CD14-positive monocyte (primary cell): ENCODE measurements at regions not wholly inside any gene's neighbourhood (a gene's known extent, or its start where the extent isn't known, plus 50 kb on each side); places are given as distances from the start of the nearest gene placed in this dataset.

ENCODE experiments used
- DNase-seq, 3 donors: peaks; one replicate each; pipeline ENCODE4 v3.0.0-alpha.2; 2011 to 2022
- H2AFZ ChIP-seq: 2 replicates; pipeline ENCODE4 v1.6.0; 2012; ENCODE audit warnings: mild to moderate bottlenecking, low read depth, low read length, inconsistent platforms; ENCODE audit not compliant: insufficient read depth, poor library complexity, severe bottlenecking
- H3K27ac ChIP-seq, 2 donors: 1 replicate in 1 of 2; 2 replicates in 1 of 2; pipeline ENCODE4 v1.5.1; 2012 to 2013; ENCODE audit warnings: low read length in 2 of 2, control low read depth in 1 of 2, inconsistent platforms in 1 of 2, low read depth in 1 of 2, mild to moderate bottlenecking in 1 of 2
- H3K27me3 ChIP-seq, 2 donors: one replicate each; pipeline versions ENCODE4 v1.6.0 to v1.6.1; 2011 to 2013; ENCODE audit warnings: low read length in 2 of 2; ENCODE audit not compliant: control insufficient read depth in 2 of 2, insufficient read depth in 2 of 2
- H3K36me3 ChIP-seq, 2 donors: replicated peaks in 1 of 2; 1 replicate in 1 of 2; 2 replicates in 1 of 2; pipeline versions ENCODE4 v1.5.1 to v1.6.1; 2012 to 2013; ENCODE audit warnings: low read length in 2 of 2, control low read depth in 1 of 2, inconsistent platforms in 1 of 2, mild to moderate bottlenecking in 1 of 2; ENCODE audit not compliant: insufficient read depth in 2 of 2, control insufficient read depth in 1 of 2
- H3K4me1 ChIP-seq, 2 donors: 1 replicate in 1 of 2; 2 replicates in 1 of 2; pipeline versions ENCODE4 v1.5.1 to v1.6.1; 2012 to 2013; ENCODE audit warnings: low read length in 2 of 2, control low read depth in 1 of 2, inconsistent platforms in 1 of 2, mild to moderate bottlenecking in 1 of 2, moderate library complexity in 1 of 2; ENCODE audit not compliant: insufficient read depth in 2 of 2, control insufficient read depth in 1 of 2
- H3K4me2 ChIP-seq: replicated peaks from 2 replicates; pipeline ENCODE3; 2012; ENCODE audit warnings: low read length, moderate library complexity, mild to moderate bottlenecking; ENCODE audit not compliant: poor library complexity, severe bottlenecking; ENCODE audit errors: extremely low read depth
- H3K4me3 ChIP-seq, 3 experiments: fragments of 200-600 bp in 1 of 3; sonication (generic) in 1 of 3; replicated peaks in 1 of 3; 1 replicate in 2 of 3; 2 replicates in 1 of 3; pipeline ENCODE4 v1.5.1; 2011 to 2013; ENCODE audit warnings: low read length in 3 of 3, mild to moderate bottlenecking in 3 of 3, control low read depth in 2 of 3, low read depth in 2 of 3, inconsistent platforms in 1 of 3, moderate library complexity in 1 of 3
- H3K79me2 ChIP-seq: 2 replicates; pipeline ENCODE4 v1.6.0; 2012; ENCODE audit warnings: mild to moderate bottlenecking, control low read depth, inconsistent platforms, low read length, moderate library complexity; ENCODE audit not compliant: insufficient read depth
- H3K9ac ChIP-seq: 2 replicates; pipeline ENCODE4 v1.6.0; 2017; ENCODE audit warnings: low read length, mild to moderate bottlenecking; ENCODE audit not compliant: insufficient read depth, poor library complexity, severe bottlenecking
- H3K9me3 ChIP-seq, 2 donors: replicated peaks in 1 of 2; 1 replicate in 1 of 2; 2 replicates in 1 of 2; pipeline versions ENCODE4 v1.5.1 to v1.6.1; 2012 to 2013; ENCODE audit warnings: low read length in 2 of 2, control low read depth in 1 of 2; ENCODE audit not compliant: control insufficient read depth in 1 of 2, insufficient read depth in 1 of 2
- H4K20me1 ChIP-seq: 2 replicates; pipeline ENCODE4 v1.6.0; 2012; ENCODE audit warnings: mild to moderate bottlenecking, low read length, control low read depth, moderate library complexity; ENCODE audit not compliant: insufficient read depth
- H3K27ac Mint-ChIP-seq, 7 donors: one replicate each; pipeline ENCODE4 v1.8.0; 2020; ENCODE audit warnings: mild to moderate bottlenecking in 7 of 7, mixed read lengths in 7 of 7, moderate library complexity in 6 of 7, inconsistent platforms in 2 of 7
- H3K27me3 Mint-ChIP-seq, 3 donors: one replicate each; pipeline ENCODE4 v1.8.0; 2021 to 2022; ENCODE audit warnings: low read depth in 3 of 3, mild to moderate bottlenecking in 3 of 3, mixed read lengths in 3 of 3, moderate library complexity in 3 of 3, inconsistent platforms in 1 of 3
- H3K36me3 Mint-ChIP-seq, 2 donors: one replicate each; pipeline ENCODE4 v1.8.0; 2020; ENCODE audit warnings: mixed read lengths in 2 of 2, inconsistent platforms in 1 of 2, mild to moderate bottlenecking in 1 of 2
- H3K4me1 Mint-ChIP-seq: one replicate; pipeline ENCODE4 v1.8.0; 2020; ENCODE audit warnings: mild to moderate bottlenecking, mixed read lengths
- H3K4me3 Mint-ChIP-seq, 2 donors: one replicate each; pipeline ENCODE4 v1.8.0; 2020; ENCODE audit warnings: mild to moderate bottlenecking in 2 of 2, mixed read lengths in 2 of 2, moderate library complexity in 1 of 2
- H3K9me3 Mint-ChIP-seq, 7 donors: one replicate each; pipeline ENCODE4 v1.8.0; 2020 to 2022; ENCODE audit warnings: mixed read lengths in 7 of 7, mild to moderate bottlenecking in 6 of 7, moderate library complexity in 6 of 7, inconsistent platforms in 2 of 7
- CTCF ChIP-seq: fragments of 200-600 bp; IDR thresholded peaks from one replicate; pipeline ENCODE4 v1.8.0; 2022; ENCODE audit warnings: antibody characterized with exemption, mild to moderate bottlenecking
- WGBS: methylation state at CpG from one replicate; pipeline ENCODE4 v1.1.5; 2013; ENCODE audit warnings: missing lambda C conversion rate; ENCODE audit not compliant: insufficient coverage; 5-methylcytosine and 5-hydroxymethylcytosine counted together
- intact Hi-C, 2 donors: fragments of 100-400 bp; cut with micrococcal nuclease; formaldehyde crosslinking; loops; one replicate each; pipeline versions ENCODE4 v1.15.0 to v1.15.1; 2023

GRCh38 chr1:29861922-29862321 is 625.6 kb downstream of the PTPRU start:
- Histone ChIP-seq H4K20me1 (no peaks in the 10 kb centered on the region), H3K27ac (no peak overlapping the region), H3K9me3 (peaks cover 11 to 19% of the 10 kb centered on the region in 2 donors), H3K4me2 (no peak overlapping the region), H3K4me3 (no peak overlapping the region), H3K36me3 (no peaks in the 10 kb centered on the region), H3K79me2 (no peaks in the 10 kb centered on the region), H3K9ac (no peak overlapping the region), H3K27me3 (no peaks in the 10 kb centered on the region), H2AFZ (no peak overlapping the region), H3K4me1 (no peaks in the 10 kb centered on the region)
- H3K36me3 Mint-ChIP-seq = no peaks in the 10 kb centered on the region
- no peak overlapping the region for H3K27ac Mint-ChIP-seq
- H3K4me3 Mint-ChIP-seq = no peak overlapping the region
- no peaks in the 10 kb centered on the region for H3K4me1 Mint-ChIP-seq
- whole genome bisulfite sequencing = no CpG with 5 or more reads among the region's 1 CpG
- intact Hi-C loops = no loop called here
- no peak for DNase-seq
- peaks cover 0 to 2% (median 1%) of the 10 kb centered on the region in 3 donors for H3K27me3 Mint-ChIP-seq
- TF ChIP-seq CTCF = no peak
- H3K9me3 Mint-ChIP-seq = peaks cover 8 to 32% (median 20%) of the 10 kb centered on the region in 7 donors

- Mint-ChIP-seq H3K9me3 (peaks cover 8 to 30% (median 20%) of the 10 kb centered on the region in 7 donors), H3K27ac (no peak overlapping the region), H3K36me3 (no peaks in the 10 kb centered on the region), H3K27me3 (peaks cover 0 to 2% (median 1%) of the 10 kb centered on the region in 3 donors), H3K4me3 (no peak overlapping the region), H3K4me1 (no peaks in the 10 kb centered on the region)
- Histone ChIP-seq H3K4me2 (no peak overlapping the region), H3K36me3 (no peaks in the 10 kb centered on the region), H3K4me3 (no peak overlapping the region), H2AFZ (no peak overlapping the region), H3K27me3 (no peaks in the 10 kb centered on the region), H3K9ac (no peak overlapping the region), H3K79me2 (no peaks in the 10 kb centered on the region), H3K4me1 (no peaks in the 10 kb centered on the region), H4K20me1 (no peaks in the 10 kb centered on the region), H3K27ac (no peak overlapping the region), H3K9me3 (peaks cover 11 to 19% of the 10 kb centered on the region in 2 donors)
- intact Hi-C loops = no loop called here
- 100% methylated on average over 1 of the region's 1 CpG for WGBS
- TF ChIP-seq CTCF = no peak
- DNase-seq = no peak
Measured at GRCh38 chr1:29861446-29861845, 625.1 kb downstream of the PTPRU start.
